Ascending aorta (tissue), 2 donors: ENCODE measurements at regions not wholly inside any gene's neighbourhood (a gene's known extent, or its start where the extent isn't known, plus 50 kb on each side); places are given as distances from the start of the nearest gene placed in this dataset.

ENCODE experiments used
- DNase-seq, 2 donors: peaks; one replicate each; pipeline ENCODE4 v3.0.0-alpha.2; 2019; ENCODE audit warnings: low spot score in 2 of 2
- H3K27ac ChIP-seq, 2 donors: fragments of 200-600 bp; sonication (generic); one replicate each; pipeline ENCODE4 v1.5.1; 2016 to 2017; ENCODE audit warnings: mild to moderate bottlenecking in 1 of 2
- H3K27me3 ChIP-seq: fragments of 200-600 bp; sonication (generic); one replicate; pipeline ENCODE4 v1.5.1; 2017
- H3K36me3 ChIP-seq, 2 donors: fragments of 200-600 bp; sonication (generic); one replicate each; pipeline ENCODE4 v1.5.1; 2016
- H3K4me1 ChIP-seq, 2 donors: fragments of 200-600 bp; sonication (generic); one replicate each; pipeline ENCODE4 v1.5.1; 2016 to 2017; ENCODE audit warnings: mild to moderate bottlenecking in 1 of 2
- H3K4me3 ChIP-seq, 2 donors: fragments of 200-600 bp; sonication (generic); one replicate each; pipeline ENCODE4 v1.5.1; 2016 to 2017; ENCODE audit warnings: mild to moderate bottlenecking in 1 of 2
- H3K9me3 ChIP-seq, 2 donors: fragments of 200-600 bp; sonication (generic); one replicate each; pipeline ENCODE4 v1.5.1; 2016
- CTCF ChIP-seq, 3 experiments: fragments of 200-600 bp in 2 of 3; fragments of 450-650 bp in 1 of 3; sonication (generic) in 2 of 3; IDR thresholded peaks; one replicate each; pipeline ENCODE4 v1.5.1; 2016 to 2019; ENCODE audit warnings: antibody characterized with exemption in 3 of 3, mild to moderate bottlenecking in 1 of 3, moderate library complexity in 1 of 3
- intact Hi-C: fragments of 100-400 bp; cut with DNase I; formaldehyde crosslinking; loops from one replicate; pipeline ENCODE4 v1.15.1; 2023

GRCh38 chr18:61209801-61210200, 123.4 kb upstream of the CDH20 start:
- Histone ChIP-seq H3K27me3 (no peaks in the 10 kb centered on the region), H3K9me3 (no peaks in the 10 kb centered on the region), H3K36me3 (no peaks in the 10 kb centered on the region), H3K4me1 (peaks cover 0 to 6% of the 10 kb centered on the region in 2 donors), H3K4me3 (no peak overlapping the region), H3K27ac (no peak overlapping the region)
- TF ChIP-seq CTCF (IDR thresholded peaks at IDR 0.05): no peak
- intact Hi-C loops: no loop called here
- DNase-seq: no peak

- Histone ChIP-seq H3K27ac (no peak overlapping the region), H3K4me3 (no peak overlapping the region), H3K4me1 (peaks cover 0 to 6% of the 10 kb centered on the region in 2 donors), H3K9me3 (no peaks in the 10 kb centered on the region), H3K36me3 (no peaks in the 10 kb centered on the region), H3K27me3 (no peaks in the 10 kb centered on the region)
- DNase-seq: no peak
- intact Hi-C loops: no loop called here
- no peak for TF ChIP-seq CTCF (IDR thresholded peaks at IDR 0.05)
These were observed 117.2 kb upstream of the CDH20 start for GRCh38 chr18:61216051-61216450.

GRCh38 chr18:61222206-61222605, 111.0 kb upstream of the CDH20 start:
- no peaks in the 10 kb centered on the region for H3K4me1 ChIP-seq
- H3K27me3 ChIP-seq: no peaks in the 10 kb centered on the region
- no peak overlapping the region for H3K4me3 ChIP-seq
- intact Hi-C loops: no loop called here
- H3K36me3 ChIP-seq: no peaks in the 10 kb centered on the region
- DNase-seq: no peak
- no peak for TF ChIP-seq CTCF (IDR thresholded peaks at IDR 0.05)
- no peak overlapping the region for H3K27ac ChIP-seq
- no peaks in the 10 kb centered on the region for H3K9me3 ChIP-seq

- H3K27me3 ChIP-seq: no peaks in the 10 kb centered on the region
- no peaks in the 10 kb centered on the region for H3K9me3 ChIP-seq
- H3K4me1 ChIP-seq: no peaks in the 10 kb centered on the region
- no peak overlapping the region for H3K27ac ChIP-seq
- DNase-seq: no peak
- no peaks in the 10 kb centered on the region for H3K36me3 ChIP-seq
- intact Hi-C loops: no loop called here
- no peak for TF ChIP-seq CTCF (IDR thresholded peaks at IDR 0.05)
- no peak overlapping the region for H3K4me3 ChIP-seq
These were observed 107.9 kb upstream of the CDH20 start for GRCh38 chr18:61225336-61225735.

GRCh38 chr18:61236356-61237057, 96.7 kb upstream of the CDH20 start:
- no peak for DNase-seq
- Histone ChIP-seq H3K27me3 (no peaks in the 10 kb centered on the region), H3K4me3 (no peak overlapping the region), H3K4me1 (no peaks in the 10 kb centered on the region), H3K9me3 (no peaks in the 10 kb centered on the region), H3K27ac (no peak overlapping the region), H3K36me3 (no peaks in the 10 kb centered on the region)
- intact Hi-C loops: no loop called here
- no peak for TF ChIP-seq CTCF (IDR thresholded peaks at IDR 0.05)

GRCh38 chr18:61237529-61237928, 95.7 kb upstream of the CDH20 start:
- Histone ChIP-seq H3K27ac (no peak overlapping the region), H3K9me3 (no peaks in the 10 kb centered on the region), H3K36me3 (no peaks in the 10 kb centered on the region), H3K4me3 (no peak overlapping the region), H3K4me1 (no peaks in the 10 kb centered on the region), H3K27me3 (no peaks in the 10 kb centered on the region)
- no peak for DNase-seq
- intact Hi-C loops: no loop called here
- no peak for TF ChIP-seq CTCF (IDR thresholded peaks at IDR 0.05)
